ENCODE measurements at regions not wholly inside any gene's neighbourhood (a gene's known extent, or its start where the extent isn't known, plus 50 kb on each side); places are given as distances from the start of the nearest gene placed in this dataset.

GRCh38 chr13:50758796-50759195 lies 84.7 kb downstream of the DLEU7 start:
- ATAC-seq (ENCODE audit: insufficient read depth, low FRiP score) (no peak), DNase-seq (no peak)
- WGBS, 2 donors, result 95 to 100% methylated on average over 1 of the region's 1 CpG
- Histone ChIP-seq H3K9me3 (ENCODE audit: control insufficient read depth in 4 of 4, insufficient read depth in 3 of 4, low read length in 3 of 4) (peaks cover 0 to 8% (median 0%) of the 10 kb centered on the region in 4 donors), H3K27me3 (ENCODE audit: control insufficient read depth in 3 of 3, insufficient read depth in 3 of 3, low read length in 2 of 3) (no peaks in the 10 kb centered on the region), H3K9ac (ENCODE audit: insufficient read depth in 1 of 2, low read length in 2 of 2) (no peak overlapping the region), H3K36me3 (ENCODE audit: control insufficient read depth in 4 of 4, insufficient read depth in 4 of 4, low read length in 4 of 4) (no peaks in the 10 kb centered on the region), H3K4me1 (ENCODE audit: control insufficient read depth in 5 of 5, insufficient read depth in 5 of 5, low read length in 5 of 5) (no peaks in the 10 kb centered on the region), H3K4me3 (no peak overlapping the region), H3K27ac (ENCODE audit: low read depth in 1 of 2, low read length in 1 of 2) (no peak overlapping the region)
- no peak for TF ChIP-seq CTCF (IDR thresholded peaks at IDR 0.05; ENCODE audit: control extremely low read depth, extremely low read depth)

- Histone ChIP-seq H3K9ac (ENCODE audit: insufficient read depth in 1 of 2, low read length in 2 of 2) (no peak overlapping the region), H3K9me3 (ENCODE audit: control insufficient read depth in 4 of 4, insufficient read depth in 3 of 4, low read length in 3 of 4) (peaks cover 0 to 8% (median 0%) of the 10 kb centered on the region in 4 donors), H3K4me1 (ENCODE audit: control insufficient read depth in 5 of 5, insufficient read depth in 5 of 5, low read length in 5 of 5) (no peaks in the 10 kb centered on the region), H3K36me3 (ENCODE audit: control insufficient read depth in 4 of 4, insufficient read depth in 4 of 4, low read length in 4 of 4) (no peaks in the 10 kb centered on the region), H3K4me3 (no peak overlapping the region), H3K27me3 (ENCODE audit: control insufficient read depth in 3 of 3, insufficient read depth in 3 of 3, low read length in 2 of 3) (no peaks in the 10 kb centered on the region), H3K27ac (ENCODE audit: low read depth in 1 of 2, low read length in 1 of 2) (no peak overlapping the region)
- no peak for DNase-seq
- no peak for ATAC-seq (ENCODE audit: insufficient read depth, low FRiP score)
- no peak for TF ChIP-seq CTCF (IDR thresholded peaks at IDR 0.05; ENCODE audit: control extremely low read depth, extremely low read depth)
- WGBS, 2 donors, result 95 to 97% methylated on average over 1 of the region's 1 CpG
Measured at GRCh38 chr13:50760751-50761150, 82.7 kb downstream of the DLEU7 start.

- 94 to 100% methylated on average over 1 of the region's 1 CpG for WGBS, 2 donors
- ATAC-seq (ENCODE audit: insufficient read depth, low FRiP score), result no peak
- Histone ChIP-seq H3K27me3 (ENCODE audit: control insufficient read depth in 3 of 3, insufficient read depth in 3 of 3, low read length in 2 of 3) (no peaks in the 10 kb centered on the region), H3K4me1 (ENCODE audit: control insufficient read depth in 5 of 5, insufficient read depth in 5 of 5, low read length in 5 of 5) (no peaks in the 10 kb centered on the region), H3K27ac (ENCODE audit: low read depth in 1 of 2, low read length in 1 of 2) (no peak overlapping the region), H3K9ac (ENCODE audit: insufficient read depth in 1 of 2, low read length in 2 of 2) (no peak overlapping the region), H3K9me3 (ENCODE audit: control insufficient read depth in 4 of 4, insufficient read depth in 3 of 4, low read length in 3 of 4) (peaks cover 0 to 5% (median 0%) of the 10 kb centered on the region in 4 donors), H3K4me3 (no peak overlapping the region), H3K36me3 (ENCODE audit: control insufficient read depth in 4 of 4, insufficient read depth in 4 of 4, low read length in 4 of 4) (no peaks in the 10 kb centered on the region)
- DNase-seq, result no peak
- TF ChIP-seq CTCF (IDR thresholded peaks at IDR 0.05; ENCODE audit: control extremely low read depth, extremely low read depth), result no peak
Measured at GRCh38 chr13:50761406-50761805, 82.1 kb downstream of the DLEU7 start.

GRCh38 chr13:50762969-50763567 lies 80.4 kb downstream of the DLEU7 start:
- WGBS, 2 donors, result 85 to 89% methylated on average over 4 of the region's 4 CpGs
- no peak overlapping the region for H3K9ac ChIP-seq (ENCODE audit: insufficient read depth in 1 of 2, low read length in 2 of 2)
- DNase-seq (no peak), ATAC-seq (ENCODE audit: insufficient read depth, low FRiP score) (no peak)
- TF ChIP-seq CTCF (IDR thresholded peaks at IDR 0.05; ENCODE audit: control extremely low read depth, extremely low read depth), result no peak
- peaks cover 0 to 2% (median 0%) of the 10 kb centered on the region in 4 donors for H3K9me3 ChIP-seq (ENCODE audit: control insufficient read depth in 4 of 4, insufficient read depth in 3 of 4, low read length in 3 of 4)
- H3K36me3 ChIP-seq (ENCODE audit: control insufficient read depth in 4 of 4, insufficient read depth in 4 of 4, low read length in 4 of 4), result no peaks in the 10 kb centered on the region
- no peak overlapping the region for H3K27ac ChIP-seq (ENCODE audit: low read depth in 1 of 2, low read length in 1 of 2)
- peaks cover 0 to 1% (median 0%) of the 10 kb centered on the region in 5 donors for H3K4me1 ChIP-seq (ENCODE audit: control insufficient read depth in 5 of 5, insufficient read depth in 5 of 5, low read length in 5 of 5)
- H3K4me3 ChIP-seq, result no peak overlapping the region
- H3K27me3 ChIP-seq (ENCODE audit: control insufficient read depth in 3 of 3, insufficient read depth in 3 of 3, low read length in 2 of 3), result no peaks in the 10 kb centered on the region

Data from lung (tissue), 11 donors.